Immature natural killer cell (primary cell): ENCODE measurements at regions not wholly inside any gene's neighbourhood (a gene's known extent, or its start where the extent isn't known, plus 50 kb on each side); places are given as distances from the start of the nearest gene placed in this dataset.

ENCODE experiments used
- DNase-seq, 3 donors: peaks; one replicate each; pipeline ENCODE4 v3.0.0; 2022; ENCODE audit warnings: mixed read lengths in 1 of 3
- H3K27ac Mint-ChIP-seq, 6 donors: one replicate each; pipeline ENCODE4 v1.8.0; 2020; ENCODE audit warnings: mixed read lengths in 6 of 6, mild to moderate bottlenecking in 5 of 6, inconsistent platforms in 4 of 6, moderate library complexity in 3 of 6
- H3K27me3 Mint-ChIP-seq, 3 donors: one replicate each; pipeline ENCODE4 v1.8.0; 2020 to 2021; ENCODE audit warnings: low read depth in 3 of 3, mild to moderate bottlenecking in 3 of 3, mixed read lengths in 3 of 3, moderate library complexity in 3 of 3, inconsistent platforms in 1 of 3
- H3K36me3 Mint-ChIP-seq, 3 donors: one replicate each; pipeline ENCODE4 v1.8.0; 2020; ENCODE audit warnings: mixed read lengths in 3 of 3, inconsistent platforms in 2 of 3, mild to moderate bottlenecking in 2 of 3
- H3K4me1 Mint-ChIP-seq, 2 donors: one replicate each; pipeline ENCODE4 v1.8.0; 2020; ENCODE audit warnings: inconsistent platforms in 2 of 2, mild to moderate bottlenecking in 2 of 2, mixed read lengths in 2 of 2, moderate library complexity in 1 of 2
- H3K4me3 Mint-ChIP-seq, 5 donors: one replicate each; pipeline ENCODE4 v1.8.0; 2020; ENCODE audit warnings: mild to moderate bottlenecking in 5 of 5, mixed read lengths in 5 of 5, inconsistent platforms in 3 of 5, moderate library complexity in 3 of 5
- H3K9me3 Mint-ChIP-seq, 6 donors: one replicate each; pipeline ENCODE4 v1.8.0; 2020; ENCODE audit warnings: mild to moderate bottlenecking in 6 of 6, mixed read lengths in 6 of 6, inconsistent platforms in 4 of 6, moderate library complexity in 3 of 6

GRCh38 chr3:64916937-64917336 lies 229.1 kb upstream of the ADAMTS9 start:
- H3K27ac Mint-ChIP-seq = no peak overlapping the region
- no peaks in the 10 kb centered on the region for H3K27me3 Mint-ChIP-seq
- no peak overlapping the region for H3K4me3 Mint-ChIP-seq
- no peaks in the 10 kb centered on the region for H3K4me1 Mint-ChIP-seq
- peaks cover 0 to 17% (median 2%) of the 10 kb centered on the region in 6 donors for H3K9me3 Mint-ChIP-seq
- no peaks in the 10 kb centered on the region for H3K36me3 Mint-ChIP-seq
- no peak for DNase-seq

GRCh38 chr3:64916192-64916798 lies 228.5 kb upstream of the ADAMTS9 start:
- Mint-ChIP-seq H3K36me3 (no peaks in the 10 kb centered on the region), H3K4me1 (no peaks in the 10 kb centered on the region), H3K27ac (no peak overlapping the region), H3K4me3 (no peak overlapping the region), H3K27me3 (no peaks in the 10 kb centered on the region), H3K9me3 (peaks cover 0 to 20% (median 2%) of the 10 kb centered on the region in 6 donors)
- no peak for DNase-seq

- H3K4me3 Mint-ChIP-seq = no peak overlapping the region
- H3K9me3 Mint-ChIP-seq = peaks cover 0 to 17% (median 2%) of the 10 kb centered on the region in 6 donors
- no peak overlapping the region for H3K27ac Mint-ChIP-seq
- H3K4me1 Mint-ChIP-seq = no peaks in the 10 kb centered on the region
- no peaks in the 10 kb centered on the region for H3K36me3 Mint-ChIP-seq
- DNase-seq = no peak
- no peaks in the 10 kb centered on the region for H3K27me3 Mint-ChIP-seq
Observed at GRCh38 chr3:64915778-64916177, 228.0 kb upstream of the ADAMTS9 start.

- Mint-ChIP-seq H3K9me3 (peaks cover 2 to 27% (median 7%) of the 10 kb centered on the region in 6 donors), H3K27ac (no peak overlapping the region), H3K4me1 (no peaks in the 10 kb centered on the region), H3K36me3 (no peaks in the 10 kb centered on the region), H3K27me3 (no peaks in the 10 kb centered on the region), H3K4me3 (no peak overlapping the region)
- DNase-seq = no peak
Observed at GRCh38 chr3:64913515-64913914, 225.7 kb upstream of the ADAMTS9 start.

- H3K36me3 Mint-ChIP-seq = no peaks in the 10 kb centered on the region
- no peak overlapping the region for H3K27ac Mint-ChIP-seq
- no peak overlapping the region for H3K4me3 Mint-ChIP-seq
- DNase-seq = no peak
- H3K27me3 Mint-ChIP-seq = no peaks in the 10 kb centered on the region
- H3K9me3 Mint-ChIP-seq = peaks cover 5 to 33% (median 8%) of the 10 kb centered on the region in 6 donors
- no peaks in the 10 kb centered on the region for H3K4me1 Mint-ChIP-seq
Observed at GRCh38 chr3:64911138-64911537, 223.3 kb upstream of the ADAMTS9 start.

GRCh38 chr3:64909757-64910467 lies 222.1 kb upstream of the ADAMTS9 start:
- no peaks in the 10 kb centered on the region for H3K4me1 Mint-ChIP-seq
- no peak overlapping the region for H3K4me3 Mint-ChIP-seq
- no peak for DNase-seq
- H3K9me3 Mint-ChIP-seq = peaks cover 7 to 39% (median 9%) of the 10 kb centered on the region in 6 donors
- H3K36me3 Mint-ChIP-seq = no peaks in the 10 kb centered on the region
- H3K27me3 Mint-ChIP-seq = no peaks in the 10 kb centered on the region
- H3K27ac Mint-ChIP-seq = no peak overlapping the region

GRCh38 chr3:64909011-64909410 lies 221.2 kb upstream of the ADAMTS9 start:
- Mint-ChIP-seq H3K9me3 (peaks cover 7 to 41% (median 11%) of the 10 kb centered on the region in 6 donors), H3K27ac (no peak overlapping the region), H3K4me3 (no peak overlapping the region), H3K4me1 (no peaks in the 10 kb centered on the region), H3K27me3 (no peaks in the 10 kb centered on the region), H3K36me3 (no peaks in the 10 kb centered on the region)
- DNase-seq = no peak

- H3K4me3 Mint-ChIP-seq = no peak overlapping the region
- no peak overlapping the region for H3K27ac Mint-ChIP-seq
- H3K9me3 Mint-ChIP-seq = peaks cover 7 to 41% (median 11%) of the 10 kb centered on the region in 6 donors
- no peaks in the 10 kb centered on the region for H3K36me3 Mint-ChIP-seq
- H3K4me1 Mint-ChIP-seq = no peaks in the 10 kb centered on the region
- H3K27me3 Mint-ChIP-seq = no peaks in the 10 kb centered on the region
- no peak for DNase-seq
Observed at GRCh38 chr3:64908251-64908685, 220.5 kb upstream of the ADAMTS9 start.

GRCh38 chr3:64905906-64906410 lies 218.2 kb upstream of the ADAMTS9 start:
- no peak overlapping the region for H3K4me3 Mint-ChIP-seq
- no peaks in the 10 kb centered on the region for H3K4me1 Mint-ChIP-seq
- H3K27ac Mint-ChIP-seq = no peak overlapping the region
- DNase-seq = no peak
- H3K36me3 Mint-ChIP-seq = no peaks in the 10 kb centered on the region
- H3K9me3 Mint-ChIP-seq = peaks cover 8 to 28% (median 15%) of the 10 kb centered on the region in 6 donors
- H3K27me3 Mint-ChIP-seq = no peaks in the 10 kb centered on the region

- H3K36me3 Mint-ChIP-seq = no peaks in the 10 kb centered on the region
- DNase-seq = no peak
- no peaks in the 10 kb centered on the region for H3K4me1 Mint-ChIP-seq
- peaks cover 2 to 23% (median 11%) of the 10 kb centered on the region in 6 donors for H3K9me3 Mint-ChIP-seq
- no peak overlapping the region for H3K4me3 Mint-ChIP-seq
- H3K27ac Mint-ChIP-seq = no peak overlapping the region
- peaks cover 0 to 4% (median 2%) of the 10 kb centered on the region in 3 donors for H3K27me3 Mint-ChIP-seq
Observed at GRCh38 chr3:64903006-64903405, 215.2 kb upstream of the ADAMTS9 start.

- no peak for DNase-seq
- H3K4me1 Mint-ChIP-seq = no peaks in the 10 kb centered on the region
- peaks cover 2 to 23% (median 8%) of the 10 kb centered on the region in 6 donors for H3K9me3 Mint-ChIP-seq
- no peak overlapping the region for H3K27ac Mint-ChIP-seq
- peaks cover 0 to 4% (median 2%) of the 10 kb centered on the region in 3 donors for H3K27me3 Mint-ChIP-seq
- H3K36me3 Mint-ChIP-seq = no peaks in the 10 kb centered on the region
- no peak overlapping the region for H3K4me3 Mint-ChIP-seq
Observed at GRCh38 chr3:64901986-64902516, 214.3 kb upstream of the ADAMTS9 start.

- no peak for DNase-seq
- peaks cover 0 to 4% (median 2%) of the 10 kb centered on the region in 3 donors for H3K27me3 Mint-ChIP-seq
- no peak overlapping the region for H3K4me3 Mint-ChIP-seq
- no peaks in the 10 kb centered on the region for H3K4me1 Mint-ChIP-seq
- no peak overlapping the region for H3K27ac Mint-ChIP-seq
- peaks cover 2 to 23% (median 7%) of the 10 kb centered on the region in 6 donors for H3K9me3 Mint-ChIP-seq
- no peaks in the 10 kb centered on the region for H3K36me3 Mint-ChIP-seq
Observed at GRCh38 chr3:64901522-64901885, 213.7 kb upstream of the ADAMTS9 start.

- Mint-ChIP-seq H3K4me1 (no peaks in the 10 kb centered on the region), H3K27me3 (peaks cover 0 to 4% (median 2%) of the 10 kb centered on the region in 3 donors), H3K9me3 (peaks cover 2 to 20% (median 6%) of the 10 kb centered on the region in 6 donors), H3K27ac (no peak overlapping the region), H3K4me3 (no peak overlapping the region), H3K36me3 (no peaks in the 10 kb centered on the region)
- DNase-seq = no peak
Observed at GRCh38 chr3:64900617-64901521, 213.1 kb upstream of the ADAMTS9 start.
